SK-N-SH (cell line): ENCODE measurements at regions not wholly inside any gene's neighbourhood (a gene's known extent, or its start where the extent isn't known, plus 50 kb on each side); places are given as distances from the start of the nearest gene placed in this dataset.

Source experiments
- TAF1 ChIP-seq: IDR thresholded peaks from 2 replicates; pipeline ENCODE4 v1.6.1; 2012; ENCODE audit warnings: low read depth, mild to moderate bottlenecking, low read length, moderate library complexity, borderline replicate concordance
- YY1 ChIP-seq: IDR thresholded peaks from 2 replicates; pipeline ENCODE4 v1.4.0; 2012; ENCODE audit warnings: low read depth, mild to moderate bottlenecking

DNA sequence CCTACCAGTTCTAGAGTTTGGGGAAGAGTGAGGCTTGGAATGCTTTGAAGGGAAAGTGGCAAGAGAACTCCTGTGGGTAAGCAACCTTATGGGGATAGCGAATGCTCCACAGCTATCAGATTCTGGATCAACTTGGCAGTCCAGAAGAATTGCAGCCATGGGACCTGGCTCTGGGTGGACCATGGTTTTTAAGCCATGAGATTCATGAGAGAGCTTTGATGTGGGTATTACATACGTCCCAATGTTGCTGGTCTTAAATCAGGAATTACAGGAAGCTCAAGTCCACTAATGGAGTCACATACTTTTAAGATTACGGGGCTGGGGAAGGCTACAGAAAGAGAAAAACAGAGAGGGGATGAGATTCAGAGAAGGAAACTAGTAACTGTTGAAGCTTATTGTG lies 142.5 kb upstream of the ELAC2 start:
- TF ChIP-seq YY1 (no peak), TAF1 (no peak)
